NCI-H1930 (cell line): ENCODE measurements at regions not wholly inside any gene's neighbourhood (a gene's known extent, or its start where the extent isn't known, plus 50 kb on each side); places are given as distances from the start of the nearest gene placed in this dataset.

Experiments
- DNase-seq, 2 experiments: peaks; one replicate each; lab custom pipeline; 2025; lab: John Stamatoyannopoulos, UW

DNA sequence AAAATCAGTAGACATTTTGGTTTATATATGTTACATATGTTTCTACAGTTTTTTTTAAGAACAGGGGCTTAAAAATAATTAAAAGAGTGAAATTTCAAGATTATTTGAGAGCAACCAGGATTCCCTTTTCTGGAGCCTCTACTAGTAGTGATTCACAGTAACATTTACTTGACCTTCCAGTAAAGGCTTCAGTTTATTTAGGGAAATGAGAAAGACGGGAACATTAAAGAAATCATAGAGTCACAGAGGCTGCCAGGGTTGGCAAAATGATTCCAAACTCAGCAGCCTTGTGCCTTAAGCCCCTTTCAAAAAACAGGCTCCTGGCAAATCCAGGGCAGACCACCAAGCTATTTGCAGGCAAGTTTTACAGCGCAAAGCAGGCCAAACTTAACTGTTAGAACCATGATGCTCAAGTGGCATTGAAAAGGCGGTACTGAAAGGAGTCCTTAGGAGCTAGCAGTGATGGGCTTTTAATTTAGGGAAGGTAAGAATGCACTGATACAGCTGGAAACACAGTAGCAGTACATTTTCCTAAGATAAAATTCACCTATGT is 201.1 kb upstream of the ADAMTS9 start:
- DNase-seq = no peak

DNA sequence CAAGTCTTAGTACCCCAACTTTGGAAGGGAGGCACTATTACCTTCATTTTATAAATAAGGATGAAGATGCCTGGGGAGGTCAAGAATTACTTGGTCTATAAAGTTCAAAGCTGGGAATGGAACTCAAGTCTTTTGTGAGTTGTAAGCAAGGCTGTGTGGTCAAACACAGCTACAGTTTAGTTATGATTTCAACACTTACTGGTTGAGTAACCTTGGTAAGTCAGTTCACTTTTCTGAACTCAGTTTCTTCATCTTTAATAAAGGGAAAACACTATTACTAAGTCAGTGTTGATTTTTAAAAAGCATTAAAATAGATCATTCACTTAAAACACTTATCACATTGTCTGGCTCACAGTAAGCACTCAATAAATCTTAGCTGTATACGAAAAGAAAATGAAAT is 200.4 kb upstream of the ADAMTS9 start:
- no peak for DNase-seq

GRCh38 chr3:64885055-64885454 is 197.3 kb upstream of the ADAMTS9 start:
- no peak for DNase-seq

- no peak for DNase-seq
These were observed 196.7 kb upstream of the ADAMTS9 start for GRCh38 chr3:64884536-64884935.

DNA sequence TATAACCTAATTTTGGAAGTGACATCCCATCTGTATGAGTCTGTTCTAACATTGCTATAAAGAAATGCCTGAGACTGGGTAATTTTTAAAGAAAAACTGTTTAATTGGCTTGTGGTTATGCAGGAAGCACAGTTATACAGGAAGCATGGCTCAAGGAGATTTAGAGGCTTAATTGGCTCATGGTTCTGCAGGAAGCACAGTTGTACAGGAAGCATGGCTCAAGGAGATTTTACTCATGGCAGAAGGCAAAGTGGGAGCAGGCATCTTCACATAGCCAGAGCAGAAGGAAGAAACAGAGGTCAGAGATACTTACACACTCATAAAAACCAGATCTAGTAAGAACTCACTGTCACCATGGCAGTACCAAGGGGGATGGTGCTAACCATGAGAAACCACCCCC is 193.1 kb upstream of the ADAMTS9 start:
- DNase-seq = no peak

DNA sequence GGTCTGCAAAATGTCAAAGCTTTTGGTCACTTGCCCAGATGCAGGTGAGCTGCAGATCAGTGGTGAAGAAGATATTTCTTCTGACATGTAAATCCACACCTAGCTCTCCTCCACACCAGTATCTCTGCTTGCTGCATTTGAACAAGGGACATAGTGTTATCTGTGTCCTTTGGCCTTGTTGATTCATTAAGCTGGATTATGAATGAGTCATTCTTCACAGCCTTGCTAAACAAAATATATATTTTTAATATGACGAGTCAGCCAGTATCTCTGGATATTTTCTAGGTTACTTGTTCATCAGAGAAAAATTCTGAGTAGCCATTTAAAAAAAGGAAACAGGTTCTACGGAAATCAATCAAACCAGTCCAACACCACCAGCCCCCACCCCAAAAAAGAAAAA is 190.6 kb upstream of the ADAMTS9 start:
- DNase-seq = no peak

- DNase-seq = no peak
These were observed 185.6 kb upstream of the ADAMTS9 start for GRCh38 chr3:64873400-64873799.

DNA sequence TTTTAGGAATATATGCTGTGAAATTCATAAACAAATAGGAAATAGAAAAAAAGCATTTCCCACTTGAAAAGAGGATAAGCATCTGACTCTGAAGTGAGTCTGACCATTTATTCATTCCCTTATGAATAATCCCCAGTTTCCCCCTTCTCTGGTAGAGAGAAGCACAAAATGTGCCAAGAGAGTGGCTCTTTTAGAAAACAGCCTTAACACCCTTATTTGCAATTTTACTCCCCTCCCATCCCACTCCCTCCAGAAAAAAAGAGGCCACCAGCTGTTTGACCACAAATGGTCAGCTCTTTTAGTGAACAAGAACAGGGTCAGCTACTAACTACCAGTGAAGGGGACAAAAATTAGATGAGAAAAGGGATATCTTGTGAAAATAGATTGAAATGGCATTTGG is 184.5 kb upstream of the ADAMTS9 start:
- DNase-seq = no peak

- no peak for DNase-seq
These were observed 184.0 kb upstream of the ADAMTS9 start for GRCh38 chr3:64871834-64872249.

DNA sequence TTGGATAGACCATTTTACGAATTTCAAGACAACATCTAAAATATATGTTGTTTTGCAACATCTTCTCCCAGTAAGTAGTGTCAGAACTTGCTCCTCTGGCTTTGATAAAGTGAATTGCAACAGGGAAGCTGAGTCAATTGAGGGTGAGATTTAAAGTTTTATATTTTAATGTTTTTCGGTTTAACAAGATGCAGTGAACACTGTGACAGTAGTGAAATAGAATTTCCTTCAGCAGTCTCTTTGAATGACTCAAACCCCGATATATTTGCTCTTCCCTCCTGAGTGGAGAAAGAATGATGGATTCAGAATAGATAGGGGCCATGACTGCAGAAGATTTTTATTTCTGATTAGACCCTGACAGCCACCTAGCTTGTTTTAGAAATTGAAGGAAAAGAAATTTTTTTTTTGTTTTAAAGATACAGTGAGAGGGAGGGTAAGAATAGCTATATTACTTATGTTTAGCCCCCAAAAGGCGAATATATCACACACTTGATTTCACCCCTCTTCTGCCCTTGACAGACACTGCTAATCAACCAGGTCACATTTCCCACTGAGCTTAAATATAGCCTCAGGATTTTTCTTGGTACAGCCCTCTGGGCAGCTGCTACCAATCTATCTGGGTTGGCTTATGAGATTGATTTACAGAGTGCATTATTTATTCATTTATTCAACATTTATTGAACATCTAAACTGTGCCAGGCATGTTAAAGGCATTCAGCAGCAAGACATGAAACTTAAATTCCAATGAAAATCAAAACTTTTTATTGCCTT is 183.3 kb upstream of the ADAMTS9 start:
- no peak for DNase-seq

DNA sequence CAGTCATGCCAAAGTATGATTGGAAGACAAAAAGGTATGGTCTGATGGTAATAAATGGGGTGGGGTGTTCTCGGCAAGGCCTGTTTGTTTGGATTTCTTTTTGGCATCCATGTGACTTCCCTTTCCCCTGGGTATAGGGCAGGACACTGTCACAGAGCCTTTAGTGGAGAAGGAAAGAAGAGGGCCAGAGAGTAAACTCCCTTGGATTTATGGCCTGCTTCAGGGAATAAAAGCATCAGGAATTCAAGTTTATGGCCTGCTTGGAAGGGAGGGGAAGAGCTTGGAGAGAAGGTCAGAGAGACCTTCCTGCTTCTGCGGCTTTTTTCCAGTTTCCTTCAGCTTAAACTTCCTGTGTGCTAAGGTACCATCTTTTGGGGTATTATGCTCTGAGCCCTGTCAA is 179.4 kb upstream of the ADAMTS9 start:
- DNase-seq = no peak

GRCh38 chr3:64865839-64866570 is 178.2 kb upstream of the ADAMTS9 start:
- DNase-seq = no peak

DNA sequence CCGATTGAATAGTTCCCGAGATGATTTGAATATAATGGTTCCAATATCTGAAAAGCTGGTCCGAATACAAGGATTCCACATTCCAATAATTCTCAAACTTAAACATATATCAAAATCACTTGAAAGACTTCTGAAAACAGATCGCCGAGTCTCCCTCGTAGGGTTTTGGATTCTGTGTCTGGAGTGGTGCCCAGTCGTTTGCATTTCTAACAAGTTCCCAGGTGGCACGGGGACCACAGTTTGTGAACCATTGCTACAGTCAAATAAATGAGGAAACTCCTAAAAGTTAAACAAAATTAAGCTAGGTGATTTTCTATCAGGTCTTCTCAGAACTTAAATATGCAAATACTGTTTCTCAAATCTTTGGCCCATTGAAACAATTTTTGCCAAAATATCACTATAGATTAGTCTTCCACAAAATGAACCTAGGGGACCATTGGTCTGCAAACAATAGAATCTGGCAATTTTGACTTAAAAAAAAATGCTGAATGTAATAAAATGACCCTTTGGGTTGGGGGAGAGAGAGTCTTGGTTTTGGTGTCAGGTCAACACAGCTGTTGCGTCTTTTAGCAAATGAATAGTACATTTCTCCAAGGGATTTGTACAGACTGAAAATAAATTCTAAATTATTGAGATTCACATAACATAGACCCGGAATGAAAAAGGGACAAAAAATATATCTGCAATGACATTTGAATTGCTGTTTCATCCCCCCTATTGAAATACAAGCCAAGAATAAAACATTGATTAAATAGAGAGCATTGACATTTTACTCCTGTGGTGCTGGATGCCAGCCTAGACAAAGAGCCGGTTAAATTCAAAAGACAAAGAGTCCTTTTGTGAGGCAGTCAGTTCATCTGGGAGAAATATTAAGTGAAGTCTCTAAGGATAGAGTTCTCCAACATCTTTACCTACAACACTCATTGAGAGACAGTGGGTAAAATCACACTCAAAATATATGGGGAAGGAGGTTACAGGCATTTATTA is 175.7 kb upstream of the ADAMTS9 start:
- DNase-seq = no peak

GRCh38 chr3:64861684-64862083 is 173.9 kb upstream of the ADAMTS9 start:
- DNase-seq = no peak

- DNase-seq = no peak
These were observed 172.7 kb upstream of the ADAMTS9 start for GRCh38 chr3:64860536-64860870.

DNA sequence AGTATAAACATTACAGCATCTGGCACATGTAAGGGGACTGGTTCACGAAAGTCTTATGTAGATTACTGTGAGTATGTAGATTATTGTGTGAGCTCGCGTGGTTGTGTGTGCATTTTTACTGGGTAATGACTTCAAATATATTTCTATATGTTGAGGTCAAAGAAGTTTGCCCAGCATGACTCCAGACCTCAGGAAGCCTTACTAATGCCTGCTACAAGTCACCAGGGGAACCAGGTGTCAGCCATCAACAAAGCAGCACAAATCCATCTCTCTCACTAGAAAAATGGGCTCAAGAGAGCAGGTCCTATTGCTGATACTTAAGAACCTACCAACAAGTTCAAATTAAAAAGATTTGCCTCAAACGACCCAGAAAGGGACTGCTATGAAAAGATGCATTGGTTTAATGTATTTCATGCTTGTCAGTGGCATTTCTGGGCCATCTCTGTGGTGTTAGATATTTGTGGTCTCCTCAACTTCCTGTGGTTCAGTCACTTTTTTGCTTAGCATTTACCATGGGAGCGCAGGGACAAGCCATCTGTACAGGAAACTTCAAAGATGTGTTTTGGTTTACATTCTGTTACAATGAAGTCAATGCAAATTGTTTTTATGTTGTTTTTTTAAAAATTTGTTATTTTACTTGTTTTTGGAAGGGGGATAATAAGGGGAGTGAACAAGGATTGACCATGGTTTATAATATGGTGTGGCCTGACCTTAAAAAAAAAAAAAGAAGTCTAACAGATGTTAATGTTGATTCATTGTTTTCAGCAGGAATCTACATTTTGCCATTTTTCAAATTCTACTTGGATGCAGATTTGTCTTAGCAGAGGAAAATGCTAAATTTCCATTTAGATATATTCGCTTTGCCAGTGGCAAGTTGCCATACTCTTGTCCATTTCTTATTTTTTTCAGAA is 172.1 kb upstream of the ADAMTS9 start:
- no peak for DNase-seq

DNA sequence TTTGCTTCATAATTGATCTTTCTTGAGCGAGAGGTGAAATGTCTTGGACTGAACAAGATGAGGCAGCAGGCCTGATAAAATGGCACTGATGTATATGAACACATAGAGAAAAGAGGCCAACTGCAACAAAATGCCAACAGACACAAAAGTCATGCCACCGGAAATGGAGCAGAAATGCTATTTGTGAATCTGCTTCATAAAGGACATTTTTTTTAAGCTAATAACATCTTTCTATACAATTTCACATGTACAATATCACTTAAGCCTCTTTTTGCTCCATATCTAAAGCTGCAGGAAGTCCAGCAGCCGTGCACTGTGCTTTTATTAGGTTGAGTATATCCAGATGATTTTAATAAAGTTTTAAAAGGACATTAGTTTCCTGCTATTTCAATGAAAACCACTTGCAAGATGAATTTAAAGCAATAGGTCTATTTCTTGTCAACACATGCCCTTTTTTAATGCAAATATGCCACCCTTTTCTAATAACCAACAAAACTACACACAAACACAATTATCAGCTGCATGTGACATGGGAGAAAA is 169.2 kb upstream of the ADAMTS9 start:
- no peak for DNase-seq

DNA sequence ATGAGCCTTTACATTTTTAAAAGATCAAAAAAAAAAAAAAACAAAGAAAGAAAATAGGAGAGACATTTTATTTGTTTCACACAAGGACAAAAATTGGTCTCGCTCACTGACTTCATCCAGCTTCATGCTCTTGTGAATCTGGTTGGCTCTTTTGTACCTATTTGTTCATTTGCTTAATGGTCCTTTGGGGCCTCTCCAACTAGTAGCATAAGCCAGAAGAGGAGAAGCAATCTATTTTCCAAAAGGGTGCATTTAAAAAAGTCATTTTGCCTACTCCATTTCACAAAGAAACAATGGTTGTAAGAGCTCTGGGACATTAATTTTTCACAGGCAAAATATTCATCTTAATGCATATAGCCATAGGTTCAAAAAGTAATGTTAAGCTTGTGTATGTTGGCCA is 168.3 kb upstream of the ADAMTS9 start:
- DNase-seq = no peak

- no peak for DNase-seq
These were observed 165.7 kb upstream of the ADAMTS9 start for GRCh38 chr3:64853456-64853855.

GRCh38 chr3:64852738-64853137 is 164.9 kb upstream of the ADAMTS9 start:
- DNase-seq = no peak

GRCh38 chr3:64848822-64849221 is 161.0 kb upstream of the ADAMTS9 start:
- no peak for DNase-seq
